Stimulated activated CD4-positive, alpha-beta T cell treated with anti-CD3 and anti-CD28 coated beads, Interleukin-1b, Interleukin-23, amount 100 ng/mL, for 1 hour (primary cell): ENCODE measurements at regions not wholly inside any gene's neighbourhood (a gene's known extent, or its start where the extent isn't known, plus 50 kb on each side); places are given as distances from the start of the nearest gene placed in this dataset.

Source experiments
- DNase-seq, 2 donors: peaks; one replicate each; pipeline ENCODE4 v3.0.0-alpha.2; 2020; ENCODE audit warnings: low read depth in 2 of 2

GRCh38 chr16:79444572-79444971 lies 156.0 kb downstream of the MAF start:
- DNase-seq, result no peak

- DNase-seq, result no peak
These were observed 160.6 kb downstream of the MAF start for GRCh38 chr16:79439901-79440300.

- no peak for DNase-seq
These were observed 162.5 kb downstream of the MAF start for GRCh38 chr16:79437764-79438751.

GRCh38 chr16:79436885-79437284 lies 163.7 kb downstream of the MAF start:
- DNase-seq, result no peak

DNA sequence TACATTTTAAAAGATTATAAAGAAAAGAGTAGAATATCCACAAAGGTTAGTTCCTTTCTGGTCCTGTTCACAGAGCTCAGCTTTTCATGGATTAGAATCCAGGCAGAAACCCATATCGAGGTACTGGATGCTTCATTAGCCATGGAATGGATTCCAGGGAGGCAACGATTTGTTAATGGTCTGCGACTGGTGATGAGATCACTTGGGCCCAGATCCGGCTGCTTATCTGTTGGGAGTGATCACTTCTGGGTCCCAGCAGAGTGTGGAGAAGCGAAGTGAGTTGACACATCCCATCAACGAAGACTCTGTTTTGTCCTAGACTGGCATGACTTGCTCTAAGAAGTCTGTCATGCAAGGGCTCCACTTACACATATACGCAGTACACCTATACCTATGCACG lies 165.8 kb downstream of the MAF start:
- no peak for DNase-seq

- no peak for DNase-seq
These were observed 166.4 kb downstream of the MAF start for GRCh38 chr16:79434092-79434491.

- no peak for DNase-seq
These were observed 168.6 kb downstream of the MAF start for GRCh38 chr16:79431923-79432322.

- DNase-seq, result no peak
These were observed 170.3 kb downstream of the MAF start for GRCh38 chr16:79430191-79430678.

- DNase-seq, result no peak
These were observed 171.0 kb downstream of the MAF start for GRCh38 chr16:79429381-79430190.

DNA sequence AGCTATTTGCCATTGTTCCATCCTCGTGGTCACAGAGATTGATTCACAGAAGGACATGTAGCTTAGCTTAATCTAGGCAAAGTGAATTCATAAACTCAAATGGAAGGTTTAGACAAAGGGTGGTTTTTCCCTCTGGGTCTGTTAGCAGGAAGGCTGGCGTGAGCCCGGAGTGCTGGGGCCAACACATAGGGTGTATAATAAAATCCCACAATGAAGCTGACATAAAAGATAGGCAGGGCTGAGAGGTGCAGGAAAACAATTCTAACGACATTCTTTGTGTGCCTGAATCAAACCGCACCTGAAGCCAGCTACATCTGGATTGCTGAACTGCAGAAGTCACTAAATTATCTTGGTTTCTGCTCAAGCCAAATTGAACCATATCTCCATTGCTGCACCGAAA lies 173.9 kb downstream of the MAF start:
- DNase-seq, result no peak

- no peak for DNase-seq
These were observed 178.5 kb downstream of the MAF start for GRCh38 chr16:79422064-79422463.

DNA sequence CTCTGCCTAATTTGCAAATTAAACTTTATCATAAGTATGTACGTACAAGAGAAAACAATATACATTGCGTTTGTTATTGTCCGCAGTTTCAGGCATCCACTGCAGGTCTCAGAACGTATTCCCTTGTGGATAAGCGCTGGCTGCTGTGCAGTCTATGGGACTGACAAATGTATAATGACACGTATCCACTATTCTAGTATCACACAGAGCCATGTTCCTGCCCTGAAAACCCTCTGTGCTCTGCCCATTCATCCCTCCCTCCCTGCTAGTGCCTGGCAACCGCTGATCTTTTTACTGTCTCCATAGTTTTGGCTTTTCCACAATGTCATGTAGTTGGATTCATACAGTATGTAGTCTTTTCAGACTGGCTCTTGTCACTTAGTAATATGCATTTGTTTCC lies 179.4 kb downstream of the MAF start:
- DNase-seq, result no peak

DNA sequence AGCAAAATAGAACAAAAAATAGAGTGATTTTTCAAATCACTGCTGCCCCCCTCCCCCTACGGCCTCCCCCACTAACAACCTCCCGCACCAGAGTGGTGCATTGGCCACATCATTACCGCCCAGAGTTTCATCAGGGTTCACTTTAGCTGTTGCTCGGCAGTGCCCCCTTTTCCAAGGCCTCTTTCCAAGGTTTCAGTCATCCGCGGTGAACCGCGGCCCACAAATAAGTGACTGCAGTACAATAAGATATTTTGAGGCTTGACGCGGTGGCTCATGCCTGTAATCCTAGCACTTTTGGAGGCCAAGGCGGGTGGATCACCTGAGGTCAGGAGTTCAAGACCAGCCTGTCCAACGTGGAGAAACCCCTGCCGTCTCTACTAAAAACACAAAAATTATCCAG lies 180.0 kb downstream of the MAF start:
- no peak for DNase-seq

DNA sequence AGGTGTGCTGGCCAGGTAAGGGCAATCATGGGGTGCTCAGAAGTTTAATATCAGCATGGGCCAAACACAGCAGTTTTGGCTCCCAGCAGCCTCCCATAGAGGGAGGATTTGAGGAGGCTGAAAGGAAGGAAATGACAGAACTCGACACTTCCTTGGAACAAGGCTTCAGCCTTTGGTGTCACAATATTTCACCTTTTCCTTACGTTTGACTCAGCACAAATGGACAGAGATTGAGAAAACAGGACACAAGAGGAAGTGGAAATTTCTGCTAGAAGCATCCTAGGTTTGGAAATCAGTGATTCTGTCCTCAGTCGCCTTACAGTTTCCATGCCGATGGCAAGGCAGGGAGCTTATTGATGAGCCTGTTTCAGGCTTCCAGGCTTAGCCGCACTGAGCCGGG lies 181.4 kb downstream of the MAF start:
- no peak for DNase-seq

- DNase-seq, result no peak
These were observed 182.9 kb downstream of the MAF start for GRCh38 chr16:79417601-79418008.

- no peak for DNase-seq
These were observed 184.4 kb downstream of the MAF start for GRCh38 chr16:79415983-79416640.

DNA sequence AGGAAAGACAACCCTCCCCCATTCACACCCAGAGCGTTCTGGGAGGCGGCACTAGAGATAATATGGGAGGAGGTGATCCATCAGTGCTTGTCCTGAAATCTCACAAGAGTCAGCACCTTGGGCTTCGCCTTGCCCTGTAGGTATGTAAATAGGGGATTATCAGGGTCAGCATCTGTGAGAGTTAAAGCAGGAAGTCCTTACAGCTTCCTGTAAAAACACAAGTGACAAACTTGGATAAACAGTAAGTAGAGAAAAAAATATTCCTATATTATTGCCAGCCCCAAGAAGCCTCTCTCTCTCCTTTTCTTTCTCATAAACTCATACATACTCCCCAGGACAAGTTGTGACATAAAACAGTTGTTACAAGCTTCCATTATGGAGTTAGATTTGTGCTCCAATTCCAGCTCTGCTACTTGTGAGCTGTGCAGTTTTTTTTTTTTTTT lies 187.7 kb downstream of the MAF start:
- DNase-seq, result no peak

- DNase-seq, result no peak
These were observed 188.7 kb downstream of the MAF start for GRCh38 chr16:79411805-79412204.

DNA sequence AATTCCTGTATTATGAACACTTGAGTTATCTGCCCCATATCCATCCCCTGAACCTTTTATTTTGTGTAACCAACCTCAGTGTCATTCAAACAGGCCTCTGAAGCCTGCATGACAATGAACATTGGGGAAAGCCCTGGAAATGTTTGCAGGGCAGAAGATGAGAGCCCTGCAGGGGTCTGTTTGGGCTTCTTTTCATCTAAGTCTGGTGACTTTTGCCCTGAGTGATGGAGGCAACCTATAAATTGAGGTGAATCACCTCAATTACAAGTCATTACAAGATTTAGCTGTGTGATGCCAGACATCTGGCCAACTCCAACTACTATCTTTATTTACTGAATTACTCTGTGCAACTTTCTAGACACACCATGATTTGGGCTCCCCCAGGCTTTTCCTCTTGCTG lies 189.2 kb downstream of the MAF start:
- DNase-seq, result no peak

DNA sequence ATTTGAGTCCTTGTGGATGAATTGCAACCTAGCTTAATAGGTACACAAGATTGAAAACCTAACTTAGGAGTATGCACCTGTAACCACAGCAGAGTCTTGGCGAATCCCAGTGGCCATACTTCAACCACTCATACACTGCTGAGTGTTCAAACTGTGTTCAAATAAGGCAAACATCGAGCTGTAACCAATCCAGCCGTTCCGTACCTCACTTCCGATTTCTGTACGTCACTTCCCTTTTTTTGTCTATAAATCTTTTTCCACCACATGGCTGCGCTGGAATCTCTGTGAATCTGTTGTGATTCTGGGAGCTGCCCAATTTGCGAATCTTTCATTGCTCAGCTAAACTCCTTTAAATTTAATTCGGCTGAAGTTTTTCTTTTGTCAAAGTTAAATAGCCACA lies 190.6 kb downstream of the MAF start:
- no peak for DNase-seq

- no peak for DNase-seq
These were observed 192.2 kb downstream of the MAF start for GRCh38 chr16:79408355-79408754.
